ENCODE measurements at regions not wholly inside any gene's neighbourhood (a gene's known extent, or its start where the extent isn't known, plus 50 kb on each side); places are given as distances from the start of the nearest gene placed in this dataset.
A peak's percentile ranks its signal among the peaks of the same experiment; 100 is the strongest.

- DNase-seq (ENCODE audit: low spot score) = no peak
These were observed 83.8 kb downstream of the AXIN2 start for GRCh38 chr17:65477600-65477999.

- no peak for DNase-seq (ENCODE audit: low spot score)
These were observed 86.8 kb downstream of the AXIN2 start for GRCh38 chr17:65474660-65475059.

- no peak for DNase-seq (ENCODE audit: low spot score)
These were observed 87.5 kb downstream of the AXIN2 start for GRCh38 chr17:65473985-65474384.

GRCh38 chr17:65473363-65473762 is 88.1 kb downstream of the AXIN2 start:
- no peak for DNase-seq (ENCODE audit: low spot score)

GRCh38 chr17:65472666-65473309 is 88.7 kb downstream of the AXIN2 start:
- DNase-seq (ENCODE audit: low spot score) = no peak

- DNase-seq (ENCODE audit: low spot score) = no peak
These were observed 90.7 kb downstream of the AXIN2 start for GRCh38 chr17:65470783-65471182.

- DNase-seq (ENCODE audit: low spot score) = no peak
These were observed 93.1 kb downstream of the AXIN2 start for GRCh38 chr17:65468321-65468720.

- no peak for DNase-seq (ENCODE audit: low spot score)
These were observed 94.3 kb downstream of the AXIN2 start for GRCh38 chr17:65467156-65467555.

- DNase-seq (ENCODE audit: low spot score) = no peak
These were observed 94.9 kb downstream of the AXIN2 start for GRCh38 chr17:65466547-65466946.

- no peak for DNase-seq (ENCODE audit: low spot score)
These were observed 98.2 kb downstream of the AXIN2 start for GRCh38 chr17:65463242-65463641.

- no peak for DNase-seq (ENCODE audit: low spot score)
These were observed 101.6 kb downstream of the AXIN2 start for GRCh38 chr17:65459677-65460347.

- DNase-seq (ENCODE audit: low spot score) = no peak
These were observed 103.7 kb downstream of the AXIN2 start for GRCh38 chr17:65457635-65458257.

GRCh38 chr17:65457183-65457582 is 104.3 kb downstream of the AXIN2 start:
- DNase-seq (ENCODE audit: low spot score) = no peak

GRCh38 chr17:65456368-65457151 is 104.9 kb downstream of the AXIN2 start:
- DNase-seq (ENCODE audit: low spot score) = no peak

GRCh38 chr17:65455972-65456343 is 105.5 kb downstream of the AXIN2 start:
- peak; percentile 8 for DNase-seq (ENCODE audit: low spot score)

GRCh38 chr17:65455154-65455971 is 106.1 kb downstream of the AXIN2 start:
- no peak for DNase-seq (ENCODE audit: low spot score)

GRCh38 chr17:65453204-65453931 is 108.1 kb downstream of the AXIN2 start:
- DNase-seq (ENCODE audit: low spot score) = no peak

- DNase-seq (ENCODE audit: low spot score) = peak; percentile 10
These were observed 112.0 kb downstream of the AXIN2 start for GRCh38 chr17:65449495-65449894.

- no peak for DNase-seq (ENCODE audit: low spot score)
These were observed 113.6 kb downstream of the AXIN2 start for GRCh38 chr17:65447823-65448222.

GRCh38 chr17:65446838-65447526 is 114.5 kb downstream of the AXIN2 start:
- no peak for DNase-seq (ENCODE audit: low spot score)

GRCh38 chr17:65446043-65446442 is 115.4 kb downstream of the AXIN2 start:
- DNase-seq (ENCODE audit: low spot score) = no peak
